NB4 (cell line): ENCODE measurements at regions not wholly inside any gene's neighbourhood (a gene's known extent, or its start where the extent isn't known, plus 50 kb on each side); places are given as distances from the start of the nearest gene placed in this dataset.

Experiments used
- POLR2A ChIP-seq: IDR thresholded peaks from 2 replicates; pipeline ENCODE4 v1.6.1; 2011; ENCODE audit warnings: mild to moderate bottlenecking; ENCODE audit not compliant: insufficient read length; ENCODE audit errors: extremely low read depth
- TF ChIP-seq, protein P1 (sequence below): IDR thresholded peaks from one replicate; pipeline ENCODE4 v1.5.1; 2012; ENCODE audit warnings: low read depth, low read length

GRCh38 chr4:127124919-127125318, 507.8 kb upstream of the INTU start:
- TF ChIP-seq, protein P1, sequence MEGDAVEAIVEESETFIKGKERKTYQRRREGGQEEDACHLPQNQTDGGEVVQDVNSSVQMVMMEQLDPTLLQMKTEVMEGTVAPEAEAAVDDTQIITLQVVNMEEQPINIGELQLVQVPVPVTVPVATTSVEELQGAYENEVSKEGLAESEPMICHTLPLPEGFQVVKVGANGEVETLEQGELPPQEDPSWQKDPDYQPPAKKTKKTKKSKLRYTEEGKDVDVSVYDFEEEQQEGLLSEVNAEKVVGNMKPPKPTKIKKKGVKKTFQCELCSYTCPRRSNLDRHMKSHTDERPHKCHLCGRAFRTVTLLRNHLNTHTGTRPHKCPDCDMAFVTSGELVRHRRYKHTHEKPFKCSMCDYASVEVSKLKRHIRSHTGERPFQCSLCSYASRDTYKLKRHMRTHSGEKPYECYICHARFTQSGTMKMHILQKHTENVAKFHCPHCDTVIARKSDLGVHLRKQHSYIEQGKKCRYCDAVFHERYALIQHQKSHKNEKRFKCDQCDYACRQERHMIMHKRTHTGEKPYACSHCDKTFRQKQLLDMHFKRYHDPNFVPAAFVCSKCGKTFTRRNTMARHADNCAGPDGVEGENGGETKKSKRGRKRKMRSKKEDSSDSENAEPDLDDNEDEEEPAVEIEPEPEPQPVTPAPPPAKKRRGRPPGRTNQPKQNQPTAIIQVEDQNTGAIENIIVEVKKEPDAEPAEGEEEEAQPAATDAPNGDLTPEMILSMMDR = no peak
- TF ChIP-seq POLR2A = no peak
